ENCODE measurements at regions not wholly inside any gene's neighbourhood (a gene's known extent, or its start where the extent isn't known, plus 50 kb on each side); places are given as distances from the start of the nearest gene placed in this dataset.

- no peak overlapping the region for H3K4me3 ChIP-seq (ENCODE audit: low read depth, low read length, poor library complexity, severe bottlenecking)
- no peak for DNase-seq (ENCODE audit: low spot score)
- H4K20me1 ChIP-seq (ENCODE audit: insufficient read depth, low read length), result no peaks in the 10 kb centered on the region
- POLR2A ChIA-PET, result interaction anchor here (1.1 kb wide), 2 partner anchors 25 to 93 kb away, joined by 3 read pairs; no protein-coding TSS in a partner anchor
- H2AFZ ChIP-seq (ENCODE audit: low read length), result no peak overlapping the region
- CTCF ChIA-PET (ENCODE audit: unreplicated experiment), result no interaction called here
- H3K27ac ChIP-seq (ENCODE audit: low read depth, low read length, poor library complexity, severe bottlenecking), result no peak overlapping the region
- intact Hi-C loops (cut with micrococcal nuclease; ENCODE audit: unreplicated experiment), result no loop called here
- H3K79me2 ChIP-seq (ENCODE audit: insufficient read depth, low read depth, low read length), result no peaks in the 10 kb centered on the region
- H3K9me3 ChIP-seq (ENCODE audit: low read length), result no peaks in the 10 kb centered on the region
- H3K4me1 ChIP-seq (ENCODE audit: insufficient read depth, low read length, poor library complexity, severe bottlenecking), result no peaks in the 10 kb centered on the region
- H3K9me2 ChIP-seq (ENCODE audit: insufficient read depth, low read length), result no peaks in the 10 kb centered on the region
- TF ChIP-seq EZH2phosphoT487 (IDR thresholded peaks at IDR 0.05; ENCODE audit: borderline replicate concordance, low read depth, low read length), result no peak
- H3K4me2 ChIP-seq (ENCODE audit: low read length), result no peak overlapping the region
- H3K36me3 ChIP-seq (ENCODE audit: insufficient read depth, low read length), result no peaks in the 10 kb centered on the region
- BruUV-seq (replicated peaks), result no TSS peak
These were observed 647.6 kb downstream of the TNS3 start for GRCh38 chr7:46934198-46934825.

DNA sequence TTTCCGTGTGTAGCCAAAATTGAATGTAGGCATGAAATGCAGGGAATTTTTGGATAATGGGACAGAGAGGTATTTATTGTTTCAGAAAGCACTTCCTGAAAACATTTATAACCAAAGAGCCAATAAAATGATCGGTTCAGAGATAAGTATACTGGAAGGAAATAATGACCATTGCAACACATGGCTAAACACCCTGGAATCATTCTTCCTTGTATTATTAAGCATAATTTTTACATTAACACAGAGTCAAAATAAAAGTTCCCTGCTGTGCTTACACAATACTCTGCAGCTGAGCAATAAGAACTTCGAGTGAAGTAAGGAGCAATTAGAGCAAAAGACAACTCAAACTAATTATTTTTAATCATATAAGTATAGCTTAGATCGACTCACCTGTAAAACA is 648.3 kb downstream of the TNS3 start:
- no peak overlapping the region for H3K4me3 ChIP-seq (ENCODE audit: low read depth, low read length, poor library complexity, severe bottlenecking)
- H4K20me1 ChIP-seq (ENCODE audit: insufficient read depth, low read length), result no peaks in the 10 kb centered on the region
- no peaks in the 10 kb centered on the region for H3K9me2 ChIP-seq (ENCODE audit: insufficient read depth, low read length)
- intact Hi-C loops (cut with micrococcal nuclease; ENCODE audit: unreplicated experiment), result no loop called here
- ChIA-PET CTCF (ENCODE audit: unreplicated experiment) (interaction anchor here (0.9 kb wide), 1 partner anchor 9 kb away, joined by 3 read pairs; no protein-coding TSS in a partner anchor), POLR2A (interaction anchor here (0.7 to 1.1 kb wide), 2 partner anchors 92 to 252 kb away, joined by 3 read pairs; no protein-coding TSS in a partner anchor)
- BruUV-seq (replicated peaks), result no TSS peak
- no peaks in the 10 kb centered on the region for H3K4me1 ChIP-seq (ENCODE audit: insufficient read depth, low read length, poor library complexity, severe bottlenecking)
- DNase-seq (ENCODE audit: low spot score), result no peak
- H2AFZ ChIP-seq (ENCODE audit: low read length), result no peak overlapping the region
- no peaks in the 10 kb centered on the region for H3K36me3 ChIP-seq (ENCODE audit: insufficient read depth, low read length)
- no peaks in the 10 kb centered on the region for H3K79me2 ChIP-seq (ENCODE audit: insufficient read depth, low read depth, low read length)
- no peak for TF ChIP-seq CTCF (conservative IDR thresholded peaks at IDR 0.05; ENCODE audit: low read length)
- TF ChIP-seq EZH2phosphoT487 (IDR thresholded peaks at IDR 0.05; ENCODE audit: borderline replicate concordance, low read depth, low read length), result no peak
- H3K27ac ChIP-seq (ENCODE audit: low read depth, low read length, poor library complexity, severe bottlenecking), result no peak overlapping the region
- no peak overlapping the region for H3K4me2 ChIP-seq (ENCODE audit: low read length)
- no peaks in the 10 kb centered on the region for H3K9me3 ChIP-seq (ENCODE audit: low read length)

DNA sequence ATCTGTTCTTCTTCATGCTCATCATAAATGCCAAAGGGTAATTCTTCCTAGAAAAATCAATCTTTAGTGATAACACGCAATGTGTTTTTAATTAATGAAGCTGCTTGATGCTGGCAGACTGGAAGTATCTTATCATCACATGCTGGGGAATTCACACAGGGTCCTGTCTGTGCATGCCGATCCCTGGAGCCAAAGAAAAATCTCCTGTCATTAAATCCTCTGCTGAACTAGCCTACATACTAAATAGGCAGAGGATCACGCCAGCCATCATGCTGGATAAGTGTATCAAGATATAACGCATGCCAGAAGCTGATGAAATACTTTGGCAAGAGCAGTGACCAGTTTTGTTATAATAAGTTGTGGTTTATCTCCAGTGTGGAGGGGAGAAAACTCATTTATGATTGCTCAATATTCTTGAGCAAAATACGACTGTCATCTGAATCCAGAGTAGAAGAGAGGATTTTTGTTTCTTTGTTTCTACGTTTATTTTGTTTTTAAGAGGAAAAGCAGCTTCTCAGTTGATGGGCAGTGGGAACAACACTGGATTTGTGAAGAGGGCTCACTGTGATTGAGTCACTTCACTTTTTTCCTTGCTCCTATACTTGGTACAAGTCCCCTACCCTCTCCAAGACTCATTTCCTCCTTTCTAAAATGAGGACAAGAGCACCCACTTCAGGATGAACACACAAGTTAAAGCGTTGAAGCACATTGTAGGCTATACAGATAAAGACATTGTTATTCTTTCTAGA is 649.1 kb downstream of the TNS3 start:
- no peak for TF ChIP-seq EZH2phosphoT487 (IDR thresholded peaks at IDR 0.05; ENCODE audit: borderline replicate concordance, low read depth, low read length)
- ChIA-PET POLR2A (interaction anchor here (0.7 to 1.1 kb wide), 2 partner anchors 92 to 253 kb away, joined by 3 read pairs; no protein-coding TSS in a partner anchor), CTCF (ENCODE audit: unreplicated experiment) (interaction anchor here (0.9 kb wide), 1 partner anchor 9 kb away, joined by 3 read pairs; no protein-coding TSS in a partner anchor)
- intact Hi-C loops (cut with micrococcal nuclease; ENCODE audit: unreplicated experiment), result no loop called here
- no peaks in the 10 kb centered on the region for H3K9me2 ChIP-seq (ENCODE audit: insufficient read depth, low read length)
- no peak overlapping the region for H3K4me2 ChIP-seq (ENCODE audit: low read length)
- no peaks in the 10 kb centered on the region for H4K20me1 ChIP-seq (ENCODE audit: insufficient read depth, low read length)
- no peak overlapping the region for H3K4me3 ChIP-seq (ENCODE audit: low read depth, low read length, poor library complexity, severe bottlenecking)
- H3K27ac ChIP-seq (ENCODE audit: low read depth, low read length, poor library complexity, severe bottlenecking), result no peak overlapping the region
- no peaks in the 10 kb centered on the region for H3K9me3 ChIP-seq (ENCODE audit: low read length)
- BruUV-seq (replicated peaks), result no TSS peak
- H3K36me3 ChIP-seq (ENCODE audit: insufficient read depth, low read length), result no peaks in the 10 kb centered on the region
- DNase-seq (ENCODE audit: low spot score), result no peak
- H3K4me1 ChIP-seq (ENCODE audit: insufficient read depth, low read length, poor library complexity, severe bottlenecking), result no peaks in the 10 kb centered on the region
- no peaks in the 10 kb centered on the region for H3K79me2 ChIP-seq (ENCODE audit: insufficient read depth, low read depth, low read length)
- H2AFZ ChIP-seq (ENCODE audit: low read length), result no peak overlapping the region
